ENCODE measurements at regions not wholly inside any gene's neighbourhood (a gene's known extent, or its start where the extent isn't known, plus 50 kb on each side); places are given as distances from the start of the nearest gene placed in this dataset.

DNA sequence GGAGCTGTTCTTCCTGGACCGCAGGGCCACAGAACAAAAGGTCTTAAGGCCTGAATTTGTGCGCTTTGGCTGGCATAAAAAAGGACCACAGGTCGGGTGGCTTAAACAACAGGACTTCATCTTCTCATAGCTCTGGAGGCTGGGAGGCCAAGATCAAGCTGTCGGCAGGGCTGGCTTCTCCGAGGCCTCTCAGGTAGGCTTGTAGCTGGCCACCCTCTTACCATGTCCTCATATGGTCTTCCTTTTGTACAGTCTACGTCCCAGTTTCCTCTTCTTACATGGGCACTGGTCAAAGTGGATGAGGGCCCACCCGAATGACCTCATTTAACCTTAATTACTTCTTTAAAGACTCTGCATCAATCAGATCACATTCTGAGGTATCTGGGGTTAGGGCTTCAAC lies 257.6 kb downstream of the CBLN1 start:
- Histone ChIP-seq H3K27me3 (replicated peaks in 1 of 4; ENCODE audit: control extremely low read depth in 1 of 4, control insufficient read depth in 3 of 4, insufficient read depth in 4 of 4, low read length in 3 of 4) (peaks cover 0 to under 1% (median 0%) of the 10 kb centered on the region in 4 experiments), H3K4me2 (replicated peaks; ENCODE audit: low read depth, low read length, poor library complexity, severe bottlenecking) (no peak overlapping the region), H3K9ac (ENCODE audit: low read length) (no peak overlapping the region), H3K9me3 (ENCODE audit: control extremely low read depth in 1 of 3, control insufficient read depth in 2 of 3, insufficient read depth in 1 of 3, low read length in 2 of 3) (peaks cover 0 to 15% (median 0%) of the 10 kb centered on the region in 3 donors), H3K36me3 (replicated peaks in 1 of 2; ENCODE audit: control extremely low read depth in 1 of 2, control insufficient read depth in 1 of 2, extremely low read depth in 1 of 2, insufficient read depth in 2 of 2, low read length in 1 of 2) (no peaks in the 10 kb centered on the region), H4K20me1 (ENCODE audit: control insufficient read depth, insufficient read depth, low read length, poor library complexity, severe bottlenecking) (no peaks in the 10 kb centered on the region), H3K4me1 (ENCODE audit: control insufficient read depth in 2 of 2, insufficient read depth in 2 of 2, low read length in 2 of 2) (no peaks in the 10 kb centered on the region), H3K79me2 (ENCODE audit: control insufficient read depth, insufficient read depth, low read length) (no peaks in the 10 kb centered on the region), H3K4me3 (ENCODE audit: control extremely low read depth in 1 of 5, extremely low read depth in 1 of 5, insufficient read depth in 1 of 5, low read depth in 2 of 5, low read length in 4 of 5) (no peak overlapping the region), H3K27ac (ENCODE audit: low read length in 2 of 2) (no peak overlapping the region), H2AFZ (ENCODE audit: insufficient read depth, low read depth, low read length, poor library complexity, severe bottlenecking) (no peak overlapping the region)
- ATAC-seq (ENCODE audit: low read depth), result no peak
- ChIA-PET POLR2A (no interaction called here), CTCF (no interaction called here)
- intact Hi-C loops (cut with micrococcal nuclease), result no loop called here
- no peak for DNase-seq
- H3K27ac Mint-ChIP-seq, result no peak overlapping the region
- no peak for TF ChIP-seq EZH2 (IDR thresholded peaks at IDR 0.05; ENCODE audit: borderline replicate concordance, insufficient read depth, low read depth, low read length, poor library complexity, severe bottlenecking)
- TF ChIP-seq, protein P1, sequence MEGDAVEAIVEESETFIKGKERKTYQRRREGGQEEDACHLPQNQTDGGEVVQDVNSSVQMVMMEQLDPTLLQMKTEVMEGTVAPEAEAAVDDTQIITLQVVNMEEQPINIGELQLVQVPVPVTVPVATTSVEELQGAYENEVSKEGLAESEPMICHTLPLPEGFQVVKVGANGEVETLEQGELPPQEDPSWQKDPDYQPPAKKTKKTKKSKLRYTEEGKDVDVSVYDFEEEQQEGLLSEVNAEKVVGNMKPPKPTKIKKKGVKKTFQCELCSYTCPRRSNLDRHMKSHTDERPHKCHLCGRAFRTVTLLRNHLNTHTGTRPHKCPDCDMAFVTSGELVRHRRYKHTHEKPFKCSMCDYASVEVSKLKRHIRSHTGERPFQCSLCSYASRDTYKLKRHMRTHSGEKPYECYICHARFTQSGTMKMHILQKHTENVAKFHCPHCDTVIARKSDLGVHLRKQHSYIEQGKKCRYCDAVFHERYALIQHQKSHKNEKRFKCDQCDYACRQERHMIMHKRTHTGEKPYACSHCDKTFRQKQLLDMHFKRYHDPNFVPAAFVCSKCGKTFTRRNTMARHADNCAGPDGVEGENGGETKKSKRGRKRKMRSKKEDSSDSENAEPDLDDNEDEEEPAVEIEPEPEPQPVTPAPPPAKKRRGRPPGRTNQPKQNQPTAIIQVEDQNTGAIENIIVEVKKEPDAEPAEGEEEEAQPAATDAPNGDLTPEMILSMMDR (IDR thresholded peaks at IDR 0.05), result no peak
- H3K4me3 Mint-ChIP-seq, result no peak overlapping the region
- no peaks in the 10 kb centered on the region for H3K4me1 Mint-ChIP-seq
- H3K27me3 Mint-ChIP-seq, result peaks cover 22% of the 10 kb centered on the region
- 91% methylated on average over 6 of the region's 7 CpGs for WGBS (ENCODE audit: insufficient coverage)
- no peaks in the 10 kb centered on the region for H3K9me3 Mint-ChIP-seq (ENCODE audit: insufficient read depth)

DNA sequence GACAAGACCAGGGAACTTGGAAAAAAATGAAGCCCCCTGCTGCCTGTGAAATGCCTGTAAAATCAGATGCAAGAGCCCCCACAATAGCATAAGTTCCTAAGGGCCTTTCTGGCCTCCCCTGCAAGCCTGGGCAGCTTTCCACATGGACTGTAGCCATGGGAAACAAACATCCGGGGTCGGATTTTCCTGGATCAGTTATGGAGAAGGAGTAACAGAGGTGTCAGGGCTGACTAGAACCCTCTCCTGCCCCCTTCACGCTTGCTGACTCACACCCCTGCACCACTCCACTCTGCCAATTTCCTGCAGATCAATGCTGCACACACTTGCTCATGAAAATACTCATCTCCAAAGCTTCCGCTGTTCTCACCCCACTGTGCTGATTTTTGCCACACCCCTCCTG lies 258.6 kb downstream of the CBLN1 start:
- Histone ChIP-seq H2AFZ (ENCODE audit: insufficient read depth, low read depth, low read length, poor library complexity, severe bottlenecking) (no peak overlapping the region), H3K79me2 (ENCODE audit: control insufficient read depth, insufficient read depth, low read length) (no peaks in the 10 kb centered on the region), H3K9me3 (ENCODE audit: control extremely low read depth in 1 of 3, control insufficient read depth in 2 of 3, insufficient read depth in 1 of 3, low read length in 2 of 3) (peaks cover 0 to 18% (median 0%) of the 10 kb centered on the region in 3 donors), H4K20me1 (ENCODE audit: control insufficient read depth, insufficient read depth, low read length, poor library complexity, severe bottlenecking) (no peaks in the 10 kb centered on the region), H3K4me3 (ENCODE audit: control extremely low read depth in 1 of 5, extremely low read depth in 1 of 5, insufficient read depth in 1 of 5, low read depth in 2 of 5, low read length in 4 of 5) (no peak overlapping the region), H3K27ac (ENCODE audit: low read length in 2 of 2) (no peak overlapping the region), H3K4me1 (ENCODE audit: control insufficient read depth in 2 of 2, insufficient read depth in 2 of 2, low read length in 2 of 2) (no peaks in the 10 kb centered on the region), H3K27me3 (replicated peaks in 1 of 4; ENCODE audit: control extremely low read depth in 1 of 4, control insufficient read depth in 3 of 4, insufficient read depth in 4 of 4, low read length in 3 of 4) (peaks cover 0 to 3% (median 0%) of the 10 kb centered on the region in 4 experiments), H3K9ac (ENCODE audit: low read length) (no peak overlapping the region), H3K4me2 (replicated peaks; ENCODE audit: low read depth, low read length, poor library complexity, severe bottlenecking) (no peak overlapping the region), H3K36me3 (replicated peaks in 1 of 2; ENCODE audit: control extremely low read depth in 1 of 2, control insufficient read depth in 1 of 2, extremely low read depth in 1 of 2, insufficient read depth in 2 of 2, low read length in 1 of 2) (no peaks in the 10 kb centered on the region)
- peaks cover 26% of the 10 kb centered on the region for H3K27me3 Mint-ChIP-seq
- DNase-seq (no peak), ATAC-seq (ENCODE audit: low read depth) (no peak)
- ChIA-PET POLR2A (no interaction called here), CTCF (no interaction called here)
- intact Hi-C loops (cut with micrococcal nuclease), result no loop called here
- no peak for TF ChIP-seq EZH2 (IDR thresholded peaks at IDR 0.05; ENCODE audit: borderline replicate concordance, insufficient read depth, low read depth, low read length, poor library complexity, severe bottlenecking)
- TF ChIP-seq, protein P1 (IDR thresholded peaks at IDR 0.05), result no peak
- 71% methylated on average over 3 of the region's 4 CpGs for WGBS (ENCODE audit: insufficient coverage)
- no peaks in the 10 kb centered on the region for H3K4me1 Mint-ChIP-seq
- H3K4me3 Mint-ChIP-seq, result no peak overlapping the region
- H3K9me3 Mint-ChIP-seq (ENCODE audit: insufficient read depth), result no peaks in the 10 kb centered on the region
- H3K27ac Mint-ChIP-seq, result no peak overlapping the region

Data from B cell (primary cell).